A673 (cell line): ENCODE measurements at regions not wholly inside any gene's neighbourhood (a gene's known extent, or its start where the extent isn't known, plus 50 kb on each side); places are given as distances from the start of the nearest gene placed in this dataset.

Experiments
- CTCF ChIP-seq: fragments of 300-800, 200-600 bp; sonication (generic); conservative IDR thresholded peaks from 2 replicates; pipeline ENCODE4 v1.5.1; 2017; ENCODE audit warnings: low read depth, mild to moderate bottlenecking, antibody characterized with exemption, low read length, moderate library complexity, mixed read lengths
- EZH2 ChIP-seq: fragments of 200-600 bp; sonication (generic); IDR thresholded peaks from 2 replicates; pipeline ENCODE4 v1.6.1; 2017; ENCODE audit warnings: borderline replicate concordance, low read depth, mild to moderate bottlenecking, mixed read lengths, antibody characterized with exemption, low read length; ENCODE audit not compliant: poor library complexity, severe bottlenecking

GRCh38 chr4:134531013-134531412 is 329.4 kb upstream of the PABPC4L start:
- no peak for TF ChIP-seq CTCF
- TF ChIP-seq EZH2: no peak
